SK-N-MC (cell line): ENCODE measurements at regions not wholly inside any gene's neighbourhood (a gene's known extent, or its start where the extent isn't known, plus 50 kb on each side); places are given as distances from the start of the nearest gene placed in this dataset.

ENCODE experiments used
- EZH2 ChIP-seq: fragments of 200-600 bp; sonication (generic); IDR thresholded peaks from one replicate; pipeline ENCODE4 v1.6.1; 2017; ENCODE audit warnings: antibody characterized with exemption
- POLR2AphosphoS5 ChIP-seq: IDR thresholded peaks from 2 replicates; pipeline ENCODE4 v1.6.1; 2012; ENCODE audit warnings: mild to moderate bottlenecking, low read depth, low read length, borderline replicate concordance

- TF ChIP-seq POLR2AphosphoS5 (no peak), EZH2 (no peak)
Measured at GRCh38 chr2:120590841-120591240, 144.8 kb upstream of the GLI2 start.
